IMR-90 (cell line): ENCODE measurements at regions not wholly inside any gene's neighbourhood (a gene's known extent, or its start where the extent isn't known, plus 50 kb on each side); places are given as distances from the start of the nearest gene placed in this dataset.

Experiments
- ATAC-seq: fragments of 200-7000 bp; cut with Tn5 transposase; 2 replicates; pipeline ENCODE4 v1.9.1; 2020; ENCODE audit warnings: low read depth, mild to moderate bottlenecking, moderate library complexity
- BruUV-seq: library from RNA; stranded (reverse); fragments of 400-500 nt; replicated peaks from 2 replicates; lab custom pipeline; 2021; lab: Mats Ljungman, UMichigan
- CTCF ChIA-PET: fragments of 300-600 bp; formaldehyde crosslinking; extraction: SDS; loops from one replicate; lab custom pipeline; 2021; ENCODE audit warnings: antibody characterized with exemption; lab: Yijun Ruan, JAX
- POLR2A ChIA-PET: fragments of 300-600 bp; sonication (Branson Sonifier 250); formaldehyde crosslinking; loops from one replicate; lab custom pipeline; 2022; ENCODE audit warnings: antibody characterized with exemption; ENCODE audit not compliant: unreplicated experiment; lab: Charles Lee
- DNase-seq: peaks from one replicate; pipeline ENCODE4 v3.0.0; 2013
- H2AFZ ChIP-seq: replicated peaks from 2 replicates; pipeline ENCODE3; 2013; ENCODE audit warnings: low read length, mild to moderate bottlenecking; ENCODE audit not compliant: poor library complexity
- H2AK5ac ChIP-seq: 2 replicates; pipeline ENCODE4 v1.6.1; 2013; ENCODE audit warnings: low read depth, low read length, inconsistent platforms
- H2AK9ac ChIP-seq: replicated peaks from 2 replicates; pipeline ENCODE3; 2013; ENCODE audit warnings: mild to moderate bottlenecking, low read depth, low read length, moderate library complexity; ENCODE audit not compliant: poor library complexity
- H2BK120ac ChIP-seq: 2 replicates; pipeline ENCODE4 v1.6.1; 2013; ENCODE audit warnings: low read depth, low read length, inconsistent platforms
- H2BK15ac ChIP-seq: 3 replicates; pipeline ENCODE4 v1.6.1; 2013; ENCODE audit warnings: low read depth, low read length, inconsistent platforms
- H2BK20ac ChIP-seq: 2 replicates; pipeline ENCODE4 v1.6.1; 2013; ENCODE audit warnings: low read depth, mild to moderate bottlenecking, inconsistent platforms, low read length, moderate library complexity
- H2BK5ac ChIP-seq: 2 replicates; pipeline ENCODE4 v1.6.1; 2013; ENCODE audit warnings: mild to moderate bottlenecking, low read depth, low read length, inconsistent platforms; ENCODE audit not compliant: poor library complexity, severe bottlenecking
- H3K14ac ChIP-seq: replicated peaks from 2 replicates; pipeline ENCODE4 v1.6.1; 2013; ENCODE audit warnings: low read depth, low read length, inconsistent platforms
- H3K18ac ChIP-seq: 2 replicates; pipeline ENCODE4 v1.6.1; 2013; ENCODE audit warnings: low read depth, low read length, control low read depth
- H3K23ac ChIP-seq: 2 replicates; pipeline ENCODE4 v1.6.1; 2013; ENCODE audit warnings: low read depth, low read length, inconsistent platforms
- H3K27ac ChIP-seq: 2 replicates; pipeline ENCODE4 v1.5.1; 2013; ENCODE audit warnings: mild to moderate bottlenecking, control low read depth, low read length; ENCODE audit not compliant: insufficient read depth
- H3K27me3 ChIP-seq: 2 replicates; pipeline ENCODE4 v1.6.1; 2013; ENCODE audit warnings: low read length; ENCODE audit not compliant: control insufficient read depth, insufficient read depth
- H3K36me3 ChIP-seq: 2 replicates; pipeline ENCODE4 v1.6.1; 2013; ENCODE audit warnings: low read length, mixed read lengths; ENCODE audit not compliant: control insufficient read depth, insufficient read depth
- H3K4ac ChIP-seq: 2 replicates; pipeline ENCODE4 v1.6.1; 2013; ENCODE audit warnings: low read depth, low read length, inconsistent platforms
- H3K4me1 ChIP-seq: 2 replicates; pipeline ENCODE4 v1.6.1; 2013; ENCODE audit warnings: low read length, mixed read lengths; ENCODE audit not compliant: control insufficient read depth, insufficient read depth
- H3K4me2 ChIP-seq: 2 replicates; pipeline ENCODE4 v1.6.1; 2013; ENCODE audit warnings: low read depth, mild to moderate bottlenecking, control low read depth, low read length, moderate library complexity
- H3K4me3 ChIP-seq: 2 replicates; pipeline ENCODE4 v1.5.1; 2013; ENCODE audit warnings: low read depth, mild to moderate bottlenecking, control low read depth, low read length, moderate library complexity; ENCODE audit not compliant: insufficient read depth
- H3K56ac ChIP-seq: 2 replicates; pipeline ENCODE4 v1.6.1; 2013; ENCODE audit warnings: low read length, inconsistent platforms; ENCODE audit not compliant: insufficient read depth; ENCODE audit errors: extremely low read depth
- H3K79me1 ChIP-seq, 2 experiments: 2 replicates each; pipeline ENCODE4 v1.6.1; 2013; ENCODE audit warnings: low read length in 2 of 2, inconsistent platforms in 1 of 2, low read depth in 1 of 2
- H3K9ac ChIP-seq: 2 replicates; pipeline ENCODE4 v1.6.1; 2013; ENCODE audit warnings: low read depth, low read length, control low read depth
- H3K9me1 ChIP-seq: 2 replicates; pipeline ENCODE4 v1.6.1; 2013; ENCODE audit warnings: low read length, inconsistent platforms; ENCODE audit not compliant: insufficient read depth
- H3K9me3 ChIP-seq: 2 replicates; pipeline ENCODE4 v1.6.1; 2013; ENCODE audit warnings: low read length; ENCODE audit not compliant: control insufficient read depth, insufficient read depth
- H4K20me1 ChIP-seq: 2 replicates; pipeline ENCODE4 v1.6.1; 2013; ENCODE audit warnings: low read length, inconsistent platforms; ENCODE audit not compliant: insufficient read depth
- H4K5ac ChIP-seq: 2 replicates; pipeline ENCODE4 v1.6.1; 2013; ENCODE audit warnings: mild to moderate bottlenecking, low read depth, low read length, control low read depth
- H4K8ac ChIP-seq, 2 experiments: 2 replicates each; pipeline ENCODE4 v1.6.1; 2013; ENCODE audit warnings: low read depth in 2 of 2, low read length in 2 of 2, control low read depth in 1 of 2, inconsistent platforms in 1 of 2
- H4K91ac ChIP-seq: 2 replicates; pipeline ENCODE4 v1.6.1; 2013; ENCODE audit warnings: low read depth, low read length, inconsistent platforms; ENCODE audit not compliant: insufficient read depth
- BHLHE40 ChIP-seq: fragments of 150-350 bp; IDR thresholded peaks from 2 replicates; pipeline ENCODE4 v1.6.1; 2016; ENCODE audit warnings: mild to moderate bottlenecking, low read depth, low read length
- CEBPB ChIP-seq: IDR thresholded peaks from 2 replicates; pipeline ENCODE4 v1.6.1; 2012; ENCODE audit warnings: low read depth, low read length, improper control_type of control experiment
- CHD1 ChIP-seq: IDR thresholded peaks from 2 replicates; pipeline ENCODE4 v1.6.1; 2012; ENCODE audit warnings: low read depth, low read length, improper control_type of control experiment
- FOS ChIP-seq: fragments of 150-350 bp; IDR thresholded peaks from 2 replicates; pipeline ENCODE4 v1.6.1; 2016; ENCODE audit warnings: low read depth, low read length
- MAFK ChIP-seq: IDR thresholded peaks from 2 replicates; pipeline ENCODE4 v1.6.1; 2012; ENCODE audit warnings: low read depth, low read length, improper control_type of control experiment
- MAZ ChIP-seq: IDR thresholded peaks from 2 replicates; pipeline ENCODE4 v1.6.1; 2012; ENCODE audit warnings: low read depth, mild to moderate bottlenecking, low read length, improper control_type of control experiment, moderate library complexity, borderline replicate concordance
- MXI1 ChIP-seq: IDR thresholded peaks from 2 replicates; pipeline ENCODE4 v1.6.1; 2012; ENCODE audit warnings: low read depth, mild to moderate bottlenecking, low read length, moderate library complexity, borderline replicate concordance
- NFE2L2 ChIP-seq: fragments of 150-350 bp; IDR thresholded peaks from 2 replicates; pipeline ENCODE4 v1.6.1; 2016; ENCODE audit warnings: low read depth, mild to moderate bottlenecking, low read length
- POLR2A ChIP-seq: IDR thresholded peaks from 2 replicates; pipeline ENCODE4 v1.6.1; 2012; ENCODE audit warnings: mild to moderate bottlenecking, low read depth, low read length
- RAD21 ChIP-seq: IDR thresholded peaks from 2 replicates; pipeline ENCODE4 v1.6.1; 2012; ENCODE audit warnings: low read length, improper control_type of control experiment
- RCOR1 ChIP-seq: IDR thresholded peaks from 2 replicates; pipeline ENCODE4 v1.6.1; 2012; ENCODE audit warnings: mild to moderate bottlenecking, low read length, improper control_type of control experiment; ENCODE audit not compliant: insufficient replicate concordance
- RFX5 ChIP-seq: IDR thresholded peaks from 2 replicates; pipeline ENCODE4 v1.8.0; 2012; ENCODE audit warnings: low read depth, mild to moderate bottlenecking, low read length, moderate library complexity
- SMC3 ChIP-seq: fragments of 150-350 bp; IDR thresholded peaks from 2 replicates; pipeline ENCODE4 v1.6.1; 2016; ENCODE audit warnings: low read depth, mild to moderate bottlenecking, antibody characterized with exemption, low read length, moderate library complexity
- dilution Hi-C: fragments of 300-500 bp; cut with HindIII; formaldehyde crosslinking; loops from one replicate; pipeline ENCODE4 v1.14.3; 2018; ENCODE audit warnings: low sequenced_read_pairs; ENCODE audit not compliant: unreplicated experiment
- in situ Hi-C: fragments of 300-500 bp; cut with MboI; formaldehyde crosslinking; loops from 3 replicates; pipeline ENCODE4 v1.14.3; 2019; ENCODE audit warnings: low sequenced_read_pairs, inconsistent platforms, mixed read lengths
- intact Hi-C: fragments of 100-400 bp; cut with micrococcal nuclease; formaldehyde crosslinking; loops from 2 replicates; pipeline ENCODE4 v1.10.0; 2022
- TF ChIP-seq, protein P1 (sequence below): fragments of 150-350 bp; IDR thresholded peaks from 2 replicates; pipeline ENCODE4 v1.6.1; 2016; ENCODE audit warnings: low read depth, mild to moderate bottlenecking, low read length, moderate library complexity, borderline replicate concordance
- TF ChIP-seq, protein P2 (sequence below): conservative IDR thresholded peaks from 2 replicates; pipeline ENCODE4 v1.5.1; 2012; ENCODE audit warnings: mild to moderate bottlenecking, low read depth, low read length, improper control_type of control experiment
- TF ChIP-seq, protein P3 (sequence below): fragments of 150-350 bp; IDR thresholded peaks from 2 replicates; pipeline ENCODE4 v1.6.1; 2017; ENCODE audit warnings: mild to moderate bottlenecking, antibody characterized with exemption, low read length, low read depth

DNA sequence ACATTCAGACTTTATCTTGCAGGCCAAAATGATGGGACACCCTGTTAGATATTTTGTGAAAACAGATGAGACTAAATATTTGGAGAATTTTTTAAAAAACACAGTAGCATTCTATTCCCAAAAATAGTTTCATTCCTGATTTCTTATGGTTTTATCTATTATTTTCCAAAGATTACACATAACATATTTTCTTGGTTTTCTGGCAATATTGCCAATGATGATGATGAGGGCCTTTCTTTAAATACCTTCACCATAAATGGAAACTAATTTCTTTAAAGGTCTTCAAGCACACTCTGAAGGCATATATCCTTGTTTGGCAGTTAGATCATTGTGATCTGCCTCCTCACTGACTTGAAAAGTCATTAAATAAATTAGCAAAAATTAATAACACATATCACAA lies 522.3 kb upstream of the LUZP2 start:
- DNase-seq (no peak), ATAC-seq (no peak)
- Histone ChIP-seq H2BK120ac (peak overlapping the region; percentile 83), H3K56ac (no peak overlapping the region), H3K9ac (no peak overlapping the region), H3K4ac (peak overlapping the region; percentile 81), H3K27ac (no peak overlapping the region), H3K4me2 (no peak overlapping the region), H2AK5ac (no peak overlapping the region), H2AFZ (no peak overlapping the region), H2BK15ac (0 out of 3 replicates have a peak overlapping the region, but pooled peaks have one; percentile 54), H3K79me1 (no peaks in the 10 kb centered on the region), H4K20me1 (no peaks in the 10 kb centered on the region), H4K8ac (peak overlapping the region in 1 of 2 experiments; percentile 74; a peak in 1 of 4 replicates), H3K23ac (no peak overlapping the region), H2BK20ac (peak overlapping the region; percentile 85), H3K36me3 (no peaks in the 10 kb centered on the region), H3K9me1 (peaks cover 4% of the 10 kb centered on the region; the same call in 1 of the 2 replicates), H4K91ac (peak overlapping the region; percentile 87; the same call in 1 of the 2 replicates), H3K4me3 (no peak overlapping the region), H4K5ac (no peak overlapping the region), H3K4me1 (peaks cover 7% of the 10 kb centered on the region), H2AK9ac (no peak overlapping the region), H2BK5ac (peak overlapping the region; percentile 36), H3K18ac (0 out of 2 replicates have a peak overlapping the region, but pooled peaks have one; percentile 82), H3K9me3 (no peaks in the 10 kb centered on the region), H3K14ac (0 out of 2 replicates have a peak overlapping the region, but pooled peaks have one; percentile 83), H3K27me3 (no peaks in the 10 kb centered on the region)
- intact Hi-C loops (no loop called here), dilution Hi-C loops (no loop called here), in situ Hi-C loops (no loop called here)
- ChIA-PET CTCF (interaction anchor here (0.6 kb wide), 1 partner anchor 17 kb away, joined by 8 read pairs; no protein-coding TSS in a partner anchor), POLR2A (no interaction called here)
- BruUV-seq: no TSS peak
- TF ChIP-seq, protein P1, sequence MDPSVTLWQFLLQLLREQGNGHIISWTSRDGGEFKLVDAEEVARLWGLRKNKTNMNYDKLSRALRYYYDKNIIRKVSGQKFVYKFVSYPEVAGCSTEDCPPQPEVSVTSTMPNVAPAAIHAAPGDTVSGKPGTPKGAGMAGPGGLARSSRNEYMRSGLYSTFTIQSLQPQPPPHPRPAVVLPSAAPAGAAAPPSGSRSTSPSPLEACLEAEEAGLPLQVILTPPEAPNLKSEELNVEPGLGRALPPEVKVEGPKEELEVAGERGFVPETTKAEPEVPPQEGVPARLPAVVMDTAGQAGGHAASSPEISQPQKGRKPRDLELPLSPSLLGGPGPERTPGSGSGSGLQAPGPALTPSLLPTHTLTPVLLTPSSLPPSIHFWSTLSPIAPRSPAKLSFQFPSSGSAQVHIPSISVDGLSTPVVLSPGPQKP: no peak
- no peak for TF ChIP-seq MAZ
- TF ChIP-seq FOS: no peak
- TF ChIP-seq RAD21: no peak
- TF ChIP-seq NFE2L2: no peak
- TF ChIP-seq MXI1: no peak
- TF ChIP-seq CEBPB: no peak
- TF ChIP-seq CHD1: no peak
- TF ChIP-seq SMC3: no peak
- TF ChIP-seq RCOR1: no peak
- TF ChIP-seq BHLHE40: no peak
- TF ChIP-seq RFX5: no peak
- TF ChIP-seq, protein P2, sequence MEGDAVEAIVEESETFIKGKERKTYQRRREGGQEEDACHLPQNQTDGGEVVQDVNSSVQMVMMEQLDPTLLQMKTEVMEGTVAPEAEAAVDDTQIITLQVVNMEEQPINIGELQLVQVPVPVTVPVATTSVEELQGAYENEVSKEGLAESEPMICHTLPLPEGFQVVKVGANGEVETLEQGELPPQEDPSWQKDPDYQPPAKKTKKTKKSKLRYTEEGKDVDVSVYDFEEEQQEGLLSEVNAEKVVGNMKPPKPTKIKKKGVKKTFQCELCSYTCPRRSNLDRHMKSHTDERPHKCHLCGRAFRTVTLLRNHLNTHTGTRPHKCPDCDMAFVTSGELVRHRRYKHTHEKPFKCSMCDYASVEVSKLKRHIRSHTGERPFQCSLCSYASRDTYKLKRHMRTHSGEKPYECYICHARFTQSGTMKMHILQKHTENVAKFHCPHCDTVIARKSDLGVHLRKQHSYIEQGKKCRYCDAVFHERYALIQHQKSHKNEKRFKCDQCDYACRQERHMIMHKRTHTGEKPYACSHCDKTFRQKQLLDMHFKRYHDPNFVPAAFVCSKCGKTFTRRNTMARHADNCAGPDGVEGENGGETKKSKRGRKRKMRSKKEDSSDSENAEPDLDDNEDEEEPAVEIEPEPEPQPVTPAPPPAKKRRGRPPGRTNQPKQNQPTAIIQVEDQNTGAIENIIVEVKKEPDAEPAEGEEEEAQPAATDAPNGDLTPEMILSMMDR: no peak
- TF ChIP-seq, protein P3, sequence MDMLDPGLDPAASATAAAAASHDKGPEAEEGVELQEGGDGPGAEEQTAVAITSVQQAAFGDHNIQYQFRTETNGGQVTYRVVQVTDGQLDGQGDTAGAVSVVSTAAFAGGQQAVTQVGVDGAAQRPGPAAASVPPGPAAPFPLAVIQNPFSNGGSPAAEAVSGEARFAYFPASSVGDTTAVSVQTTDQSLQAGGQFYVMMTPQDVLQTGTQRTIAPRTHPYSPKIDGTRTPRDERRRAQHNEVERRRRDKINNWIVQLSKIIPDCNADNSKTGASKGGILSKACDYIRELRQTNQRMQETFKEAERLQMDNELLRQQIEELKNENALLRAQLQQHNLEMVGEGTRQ: no peak
- no peak for TF ChIP-seq MAFK
- TF ChIP-seq POLR2A: no peak
